Type B pancreatic cell (in vitro differentiated cells): ENCODE measurements at regions not wholly inside any gene's neighbourhood (a gene's known extent, or its start where the extent isn't known, plus 50 kb on each side); places are given as distances from the start of the nearest gene placed in this dataset.

Experiments
- DNase-seq: peaks from one replicate; pipeline ENCODE4 v3.0.0; 2021; ENCODE audit warnings: mixed read lengths; ENCODE audit not compliant: unreplicated experiment; ENCODE audit errors: extremely low spot score
- H3K27ac Mint-ChIP-seq: 2 replicates; pipeline ENCODE4 v1.8.0; 2021; ENCODE audit warnings: mild to moderate bottlenecking, mixed read lengths
- H3K27me3 Mint-ChIP-seq: 2 replicates; pipeline ENCODE4 v1.8.0; 2021; ENCODE audit warnings: mixed read lengths
- H3K36me3 Mint-ChIP-seq: 2 replicates; pipeline ENCODE4 v1.8.0; 2021; ENCODE audit warnings: mixed read lengths
- H3K4me1 Mint-ChIP-seq: one replicate; pipeline ENCODE4 v1.8.0; 2021; ENCODE audit warnings: mixed read lengths; ENCODE audit not compliant: unreplicated experiment
- H3K4me3 Mint-ChIP-seq: 2 replicates; pipeline ENCODE4 v1.8.0; 2021; ENCODE audit warnings: mild to moderate bottlenecking, mixed read lengths
- H3K9me3 Mint-ChIP-seq: 2 replicates; pipeline ENCODE4 v1.8.0; 2021; ENCODE audit warnings: mixed read lengths
- TF ChIP-seq, protein P1 (sequence below): fragments of 200-600 bp; sonication (generic); conservative IDR thresholded peaks from 2 replicates; pipeline ENCODE4 v1.5.0; 2021; ENCODE audit warnings: antibody characterized with exemption, mild to moderate bottlenecking

DNA sequence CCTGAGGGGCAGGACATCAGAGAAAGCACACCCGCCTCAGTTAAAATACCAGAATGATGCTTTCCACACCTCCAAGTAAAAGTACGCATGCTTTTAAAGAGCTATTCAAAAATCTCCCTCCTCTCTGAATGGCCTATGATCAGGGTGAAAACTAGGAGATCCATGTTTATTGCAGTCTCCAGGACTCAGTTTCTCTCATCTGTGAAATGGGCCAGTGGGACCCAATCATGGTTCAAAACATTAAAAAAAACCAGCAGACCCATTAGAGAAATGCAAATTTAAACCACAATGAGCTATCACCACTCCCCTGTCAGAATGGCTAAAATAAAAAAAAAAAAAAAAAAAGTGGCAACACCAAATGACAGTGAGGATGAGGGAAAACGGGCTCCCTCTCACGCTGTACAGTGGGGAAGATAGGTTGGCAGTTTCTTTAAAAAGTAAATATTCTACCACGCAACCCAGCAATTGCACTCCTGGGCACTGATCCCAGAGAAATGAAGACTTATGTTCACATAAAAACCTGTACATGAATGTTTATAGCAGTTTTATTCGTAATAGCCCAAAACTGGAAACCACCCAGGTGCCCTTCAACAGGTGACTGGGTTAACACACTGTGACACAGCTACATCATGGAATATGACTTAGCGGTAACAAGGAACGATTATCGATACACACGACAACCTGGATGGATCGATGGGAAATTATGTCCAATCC is 242.7 kb downstream of the MN1 start:
- DNase-seq = no peak
- no peak overlapping the region for H3K4me3 Mint-ChIP-seq
- H3K27me3 Mint-ChIP-seq = peaks cover 22% of the 10 kb centered on the region
- TF ChIP-seq, protein P1, sequence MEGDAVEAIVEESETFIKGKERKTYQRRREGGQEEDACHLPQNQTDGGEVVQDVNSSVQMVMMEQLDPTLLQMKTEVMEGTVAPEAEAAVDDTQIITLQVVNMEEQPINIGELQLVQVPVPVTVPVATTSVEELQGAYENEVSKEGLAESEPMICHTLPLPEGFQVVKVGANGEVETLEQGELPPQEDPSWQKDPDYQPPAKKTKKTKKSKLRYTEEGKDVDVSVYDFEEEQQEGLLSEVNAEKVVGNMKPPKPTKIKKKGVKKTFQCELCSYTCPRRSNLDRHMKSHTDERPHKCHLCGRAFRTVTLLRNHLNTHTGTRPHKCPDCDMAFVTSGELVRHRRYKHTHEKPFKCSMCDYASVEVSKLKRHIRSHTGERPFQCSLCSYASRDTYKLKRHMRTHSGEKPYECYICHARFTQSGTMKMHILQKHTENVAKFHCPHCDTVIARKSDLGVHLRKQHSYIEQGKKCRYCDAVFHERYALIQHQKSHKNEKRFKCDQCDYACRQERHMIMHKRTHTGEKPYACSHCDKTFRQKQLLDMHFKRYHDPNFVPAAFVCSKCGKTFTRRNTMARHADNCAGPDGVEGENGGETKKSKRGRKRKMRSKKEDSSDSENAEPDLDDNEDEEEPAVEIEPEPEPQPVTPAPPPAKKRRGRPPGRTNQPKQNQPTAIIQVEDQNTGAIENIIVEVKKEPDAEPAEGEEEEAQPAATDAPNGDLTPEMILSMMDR = no peak
- peaks cover 41% of the 10 kb centered on the region for H3K4me1 Mint-ChIP-seq
- H3K36me3 Mint-ChIP-seq = no peaks in the 10 kb centered on the region
- no peak overlapping the region for H3K27ac Mint-ChIP-seq
- H3K9me3 Mint-ChIP-seq = no peaks in the 10 kb centered on the region

DNA sequence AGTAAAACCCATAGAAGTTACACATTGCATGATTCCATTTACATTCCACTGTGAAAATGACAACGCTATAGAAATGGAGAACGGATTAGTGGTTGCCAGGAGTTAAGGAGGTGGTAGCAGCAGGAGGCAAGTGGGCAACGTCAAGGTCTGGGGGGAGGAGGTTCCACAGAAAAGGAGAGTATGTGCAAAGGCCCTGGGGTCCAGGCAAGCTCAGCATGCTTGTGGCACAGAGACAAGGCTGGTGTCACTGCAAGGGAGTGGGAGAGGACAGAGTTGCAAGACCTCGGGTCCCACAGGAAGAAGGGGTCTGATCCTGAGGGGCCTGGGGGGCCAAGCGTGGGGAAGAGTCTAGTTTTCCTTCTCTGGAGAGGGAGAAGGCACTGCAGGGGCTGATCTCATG is 240.8 kb downstream of the MN1 start:
- Mint-ChIP-seq H3K4me1 (peaks cover 23% of the 10 kb centered on the region), H3K9me3 (no peaks in the 10 kb centered on the region), H3K36me3 (no peaks in the 10 kb centered on the region), H3K4me3 (no peak overlapping the region), H3K27me3 (peaks cover 24% of the 10 kb centered on the region), H3K27ac (no peak overlapping the region)
- TF ChIP-seq, protein P1 = no peak
- no peak for DNase-seq

DNA sequence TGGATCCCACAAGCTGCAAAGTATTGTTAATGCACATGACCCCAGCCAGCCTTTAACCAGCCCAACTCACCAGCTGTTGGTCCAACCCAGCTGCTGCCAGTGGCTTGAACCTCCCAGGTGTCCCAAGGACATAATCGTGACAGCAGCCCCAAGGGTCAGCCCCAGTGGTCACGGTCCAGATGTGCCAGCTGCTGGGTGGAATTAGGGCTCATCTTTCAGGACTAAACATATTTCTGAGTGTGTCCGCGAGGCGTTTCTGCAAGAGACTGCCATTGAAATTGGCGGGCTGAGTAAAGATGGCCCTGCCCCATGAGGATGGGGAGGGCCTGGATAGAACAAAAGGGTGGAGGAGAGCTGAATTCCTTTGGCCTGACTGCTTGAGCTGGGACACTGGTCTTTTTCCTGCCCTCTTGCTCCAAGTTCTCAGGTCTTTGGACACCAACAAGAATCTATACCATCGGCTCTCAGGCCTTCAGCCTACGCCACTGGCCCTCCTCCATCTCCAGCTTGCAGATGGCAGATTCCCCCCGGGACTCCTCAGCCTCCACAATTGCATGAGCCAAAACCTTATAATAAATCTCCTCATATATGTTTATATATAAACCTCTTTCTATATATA is 240.2 kb downstream of the MN1 start:
- no peak overlapping the region for H3K4me3 Mint-ChIP-seq
- no peaks in the 10 kb centered on the region for H3K9me3 Mint-ChIP-seq
- H3K36me3 Mint-ChIP-seq = no peaks in the 10 kb centered on the region
- H3K27ac Mint-ChIP-seq = no peak overlapping the region
- peaks cover 20% of the 10 kb centered on the region for H3K27me3 Mint-ChIP-seq
- DNase-seq = no peak
- TF ChIP-seq, protein P1 = no peak
- peaks cover 21% of the 10 kb centered on the region for H3K4me1 Mint-ChIP-seq

DNA sequence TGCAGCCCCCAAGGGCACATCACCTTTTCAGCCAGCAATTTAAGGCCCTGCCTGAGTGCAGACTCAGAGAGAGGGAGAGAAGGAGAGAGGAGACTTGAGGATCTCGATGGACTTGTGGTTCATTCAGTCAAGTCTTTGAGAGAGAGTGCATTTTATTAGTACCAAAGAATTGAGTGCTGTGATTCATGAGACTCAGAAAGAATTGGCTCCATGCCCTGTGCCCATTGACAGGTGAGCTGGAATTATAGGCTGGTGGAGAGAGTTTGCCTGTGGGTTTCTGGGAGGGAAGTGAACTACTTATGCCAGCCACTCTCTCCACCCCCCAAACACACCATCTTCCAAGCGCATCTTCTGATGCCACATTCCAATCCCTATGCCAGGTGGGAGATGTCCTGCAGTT is 236.8 kb downstream of the MN1 start:
- H3K36me3 Mint-ChIP-seq = no peaks in the 10 kb centered on the region
- H3K4me3 Mint-ChIP-seq = no peak overlapping the region
- H3K27ac Mint-ChIP-seq = no peak overlapping the region
- H3K4me1 Mint-ChIP-seq = peaks cover 12% of the 10 kb centered on the region
- DNase-seq = no peak
- peaks cover 38% of the 10 kb centered on the region for H3K27me3 Mint-ChIP-seq
- TF ChIP-seq, protein P1 = no peak
- no peaks in the 10 kb centered on the region for H3K9me3 Mint-ChIP-seq

DNA sequence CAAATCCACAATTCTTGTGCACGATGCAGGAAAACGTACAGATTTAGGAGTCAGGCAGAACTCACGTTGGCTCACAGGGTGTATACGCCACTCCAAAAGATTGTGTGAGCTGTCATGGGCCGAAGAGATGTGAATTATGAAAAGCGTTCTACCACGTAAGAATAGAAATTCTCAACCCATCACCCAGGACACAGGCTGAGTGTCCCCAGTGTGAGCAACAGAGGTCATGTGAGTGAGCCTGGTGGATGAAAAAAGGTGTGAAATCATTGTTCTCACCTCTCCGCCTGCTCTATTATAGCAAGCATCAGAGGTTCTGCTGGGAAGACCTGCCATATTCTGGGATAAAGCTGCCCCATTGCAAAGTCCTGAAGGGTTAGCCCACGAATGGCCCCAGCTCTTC is 235.0 kb downstream of the MN1 start:
- peaks cover 16% of the 10 kb centered on the region for H3K4me1 Mint-ChIP-seq
- H3K27me3 Mint-ChIP-seq = peaks cover 49% of the 10 kb centered on the region
- DNase-seq = no peak
- TF ChIP-seq, protein P1 = no peak
- no peak overlapping the region for H3K27ac Mint-ChIP-seq
- H3K9me3 Mint-ChIP-seq = no peaks in the 10 kb centered on the region
- H3K4me3 Mint-ChIP-seq = no peak overlapping the region
- no peaks in the 10 kb centered on the region for H3K36me3 Mint-ChIP-seq
